ENCODE measurements at regions not wholly inside any gene's neighbourhood (a gene's known extent, or its start where the extent isn't known, plus 50 kb on each side); places are given as distances from the start of the nearest gene placed in this dataset.
"Not testable (repeated sequence)": the region's sequence is repeated elsewhere in the genome, so short reads cannot be mapped to it uniquely, and the experiment has no call there.

GRCh38 chr1:120954736-120955135 is 65.2 kb downstream of the PPIAL4A start:
- H3K4me1 ChIP-seq (replicated peaks) = no peaks in the 10 kb centered on the region
- H3K27ac ChIP-seq = no peak overlapping the region
- no peaks in the 10 kb centered on the region for H3K9me3 ChIP-seq
- intact Hi-C loops (cut with DNase I) = no loop called here
- DNase-seq (ENCODE audit: low spot score) = no peak
- TF ChIP-seq POLR2AphosphoS5 (IDR thresholded peaks at IDR 0.05) (no peak), CTCF (IDR thresholded peaks at IDR 0.05) (no peak), POLR2A (IDR thresholded peaks at IDR 0.05) (no peak)
- no peaks in the 10 kb centered on the region for H3K27me3 ChIP-seq (replicated peaks; ENCODE audit: insufficient read depth)
- 69% methylated on average over 21 of the region's 21 CpGs for WGBS
- H3K36me3 ChIP-seq = no peaks in the 10 kb centered on the region
- H3K4me3 ChIP-seq = no peak overlapping the region

- H3K27me3 ChIP-seq (replicated peaks; ENCODE audit: insufficient read depth); H3K4me1 ChIP-seq (replicated peaks); H3K36me3 ChIP-seq; H3K9me3 ChIP-seq; DNase-seq (ENCODE audit: low spot score); intact Hi-C loops (cut with DNase I); H3K27ac ChIP-seq; H3K4me3 ChIP-seq: not testable (repeated sequence)
- WGBS = 78% methylated on average over 2 of the region's 2 CpGs
Observed at GRCh38 chr1:120955961-120956360, 66.4 kb downstream of the PPIAL4A start.

- H3K4me1 ChIP-seq (replicated peaks); H3K9me3 ChIP-seq; H3K27ac ChIP-seq; H3K36me3 ChIP-seq; H3K27me3 ChIP-seq (replicated peaks; ENCODE audit: insufficient read depth); intact Hi-C loops (cut with DNase I); H3K4me3 ChIP-seq; DNase-seq (ENCODE audit: low spot score): not testable (repeated sequence)
- 74% methylated on average over 5 of the region's 5 CpGs for WGBS
Observed at GRCh38 chr1:120966018-120966417, 76.4 kb downstream of the PPIAL4A start.

GRCh38 chr1:120972863-120973262 is 83.3 kb downstream of the PPIAL4A start:
- WGBS = 17% methylated on average over 1 of the region's 2 CpGs
- H3K9me3 ChIP-seq; intact Hi-C loops (cut with DNase I); H3K4me3 ChIP-seq; H3K27me3 ChIP-seq (replicated peaks; ENCODE audit: insufficient read depth); H3K36me3 ChIP-seq; H3K27ac ChIP-seq; H3K4me1 ChIP-seq (replicated peaks): not testable (repeated sequence)
- DNase-seq (ENCODE audit: low spot score) = peak; percentile 21

- DNase-seq (ENCODE audit: low spot score); H3K9me3 ChIP-seq; intact Hi-C loops (cut with DNase I); H3K27me3 ChIP-seq (replicated peaks; ENCODE audit: insufficient read depth); H3K4me1 ChIP-seq (replicated peaks); H3K27ac ChIP-seq; H3K4me3 ChIP-seq; H3K36me3 ChIP-seq: not testable (repeated sequence)
- WGBS = 90% methylated on average over 4 of the region's 4 CpGs
Observed at GRCh38 chr1:120973836-120974235, 84.3 kb downstream of the PPIAL4A start.

- H3K36me3 ChIP-seq; H3K27me3 ChIP-seq (replicated peaks; ENCODE audit: insufficient read depth); DNase-seq (ENCODE audit: low spot score); H3K4me1 ChIP-seq (replicated peaks); H3K4me3 ChIP-seq; intact Hi-C loops (cut with DNase I); H3K27ac ChIP-seq; H3K9me3 ChIP-seq: not testable (repeated sequence)
- 78% methylated on average over 4 of the region's 6 CpGs for WGBS
Observed at GRCh38 chr1:120977279-120977678, 87.7 kb downstream of the PPIAL4A start.

GRCh38 chr1:120981489-120982094 is 92.0 kb downstream of the PPIAL4A start:
- H3K9me3 ChIP-seq; H3K4me3 ChIP-seq; DNase-seq (ENCODE audit: low spot score); H3K4me1 ChIP-seq (replicated peaks); intact Hi-C loops (cut with DNase I); H3K27ac ChIP-seq; H3K36me3 ChIP-seq; H3K27me3 ChIP-seq (replicated peaks; ENCODE audit: insufficient read depth): not testable (repeated sequence)
- WGBS = 50% methylated on average over 3 of the region's 3 CpGs

- H3K27ac ChIP-seq; H3K27me3 ChIP-seq (replicated peaks; ENCODE audit: insufficient read depth); intact Hi-C loops (cut with DNase I); DNase-seq (ENCODE audit: low spot score); H3K9me3 ChIP-seq; H3K4me1 ChIP-seq (replicated peaks); H3K4me3 ChIP-seq; H3K36me3 ChIP-seq: not testable (repeated sequence)
- 94% methylated on average over 2 of the region's 2 CpGs for WGBS
Observed at GRCh38 chr1:120994614-120995013, 105.0 kb downstream of the PPIAL4A start.

GRCh38 chr1:120995025-120995424 is 105.5 kb downstream of the PPIAL4A start:
- no CpG with 5 or more reads among the region's 1 CpG for WGBS
- H3K4me1 ChIP-seq (replicated peaks); H3K27ac ChIP-seq; intact Hi-C loops (cut with DNase I); H3K4me3 ChIP-seq; H3K36me3 ChIP-seq; DNase-seq (ENCODE audit: low spot score); H3K27me3 ChIP-seq (replicated peaks; ENCODE audit: insufficient read depth); H3K9me3 ChIP-seq: not testable (repeated sequence)

GRCh38 chr1:121001090-121001726 is 111.6 kb downstream of the PPIAL4A start:
- DNase-seq (ENCODE audit: low spot score); intact Hi-C loops (cut with DNase I); H3K4me1 ChIP-seq (replicated peaks); H3K9me3 ChIP-seq; H3K27me3 ChIP-seq (replicated peaks; ENCODE audit: insufficient read depth); H3K27ac ChIP-seq; H3K4me3 ChIP-seq; H3K36me3 ChIP-seq: not testable (repeated sequence)
- no CpG with 5 or more reads among the region's 10 CpGs for WGBS

- H3K4me3 ChIP-seq; H3K4me1 ChIP-seq (replicated peaks); DNase-seq (ENCODE audit: low spot score); H3K27ac ChIP-seq; H3K27me3 ChIP-seq (replicated peaks; ENCODE audit: insufficient read depth); H3K9me3 ChIP-seq; H3K36me3 ChIP-seq; intact Hi-C loops (cut with DNase I): not testable (repeated sequence)
- no CpG with 5 or more reads among the region's 3 CpGs for WGBS
Observed at GRCh38 chr1:121003230-121003629, 113.7 kb downstream of the PPIAL4A start.

- H3K4me3 ChIP-seq; H3K9me3 ChIP-seq; H3K4me1 ChIP-seq (replicated peaks); intact Hi-C loops (cut with DNase I); DNase-seq (ENCODE audit: low spot score); H3K36me3 ChIP-seq; H3K27ac ChIP-seq; H3K27me3 ChIP-seq (replicated peaks; ENCODE audit: insufficient read depth): not testable (repeated sequence)
- 37% methylated on average over 21 of the region's 21 CpGs for WGBS
Observed at GRCh38 chr1:121006826-121007225, 117.3 kb downstream of the PPIAL4A start.

Measured in prostate gland (tissue), 2 donors.